ENCODE measurements at regions not wholly inside any gene's neighbourhood (a gene's known extent, or its start where the extent isn't known, plus 50 kb on each side); places are given as distances from the start of the nearest gene placed in this dataset.

DNA sequence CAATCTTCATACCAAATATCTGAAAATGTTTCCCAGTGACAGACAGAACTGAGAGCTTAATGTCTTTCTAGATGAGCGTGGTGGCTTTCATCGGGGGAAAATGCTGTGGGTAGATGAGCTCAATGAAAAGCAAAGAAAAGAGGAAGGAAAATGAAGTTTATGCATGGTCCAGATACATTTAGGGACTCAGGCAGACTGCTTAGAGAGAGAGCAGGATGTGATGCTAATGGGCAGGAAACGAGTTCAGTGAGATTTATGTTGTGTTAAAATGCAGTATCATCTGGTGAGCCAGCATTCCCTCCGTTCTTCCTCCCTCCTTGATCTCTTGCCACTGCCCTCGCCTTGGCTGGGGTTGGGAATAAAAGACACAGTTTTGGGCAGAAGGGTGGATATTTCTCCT is 229.2 kb downstream of the GBA3 start:
- H3K9me3 ChIP-seq: no peaks in the 10 kb centered on the region
- DNase-seq: no peak

GRCh38 chr4:22911285-22911684 is 218.5 kb downstream of the GBA3 start:
- Histone ChIP-seq H3K36me3 (no peaks in the 10 kb centered on the region), H3K9me3 (no peaks in the 10 kb centered on the region), H3K27me3 (no peaks in the 10 kb centered on the region), H3K4me3 (no peak overlapping the region)
- no peak for DNase-seq

More for the DNA sequence above, 229.2 kb downstream of the GBA3 start:
- no peaks in the 10 kb centered on the region for H3K27me3 ChIP-seq
- H3K36me3 ChIP-seq: no peaks in the 10 kb centered on the region
- H3K4me3 ChIP-seq: no peak overlapping the region

DNA sequence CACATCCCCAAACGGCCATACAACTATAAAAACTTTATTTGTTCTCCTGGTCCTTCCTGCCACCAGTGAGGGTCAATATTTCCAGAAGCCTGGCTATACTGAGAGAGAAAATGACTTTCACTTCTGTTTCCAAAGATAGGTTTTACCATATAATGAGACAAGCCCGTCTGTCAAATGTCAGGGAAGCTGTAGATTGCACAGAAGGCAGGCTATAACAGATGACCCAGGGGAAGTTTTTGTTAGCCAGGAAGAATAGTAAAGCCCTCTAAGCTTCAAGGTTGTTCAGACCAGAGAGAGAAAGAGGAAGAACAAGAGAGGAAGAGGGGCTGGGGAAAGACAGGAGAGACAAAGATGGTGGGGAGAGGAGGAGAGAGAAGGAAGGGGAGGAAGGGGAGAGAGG is 217.5 kb downstream of the GBA3 start:
- H3K27me3 ChIP-seq: no peaks in the 10 kb centered on the region
- no peaks in the 10 kb centered on the region for H3K36me3 ChIP-seq
- H3K4me3 ChIP-seq: no peak overlapping the region
- DNase-seq: no peak
- H3K9me3 ChIP-seq: no peaks in the 10 kb centered on the region

DNA sequence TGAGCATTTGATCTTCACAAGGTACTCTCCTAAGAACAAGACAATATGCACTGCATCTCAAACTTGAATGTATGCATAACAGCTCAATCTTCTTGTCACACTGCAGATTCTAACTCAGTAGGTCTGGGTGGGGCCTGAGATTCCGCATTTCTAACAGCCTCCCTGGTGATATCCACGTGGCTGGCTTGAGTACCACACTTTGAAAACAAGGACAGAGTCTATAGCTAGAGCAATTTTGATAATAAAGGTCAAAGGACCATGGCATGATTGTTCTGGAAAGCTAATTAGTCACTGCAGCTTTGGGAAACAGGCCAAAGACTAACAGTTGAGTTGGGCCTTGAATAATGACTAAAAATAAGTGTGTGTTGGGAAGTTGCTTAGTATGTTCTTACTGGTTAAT is 213.3 kb downstream of the GBA3 start:
- Histone ChIP-seq H3K36me3 (no peaks in the 10 kb centered on the region), H3K9me3 (no peaks in the 10 kb centered on the region)
- no peak for DNase-seq

GRCh38 chr4:22903913-22904312 is 211.2 kb downstream of the GBA3 start:
- Histone ChIP-seq H3K36me3 (no peaks in the 10 kb centered on the region), H3K9me3 (no peaks in the 10 kb centered on the region), H3K27me3 (no peaks in the 10 kb centered on the region), H3K4me3 (no peak overlapping the region)
- DNase-seq: no peak

More for the DNA sequence above, 213.3 kb downstream of the GBA3 start:
- Histone ChIP-seq H3K4me3 (no peak overlapping the region), H3K27me3 (no peaks in the 10 kb centered on the region)

DNA sequence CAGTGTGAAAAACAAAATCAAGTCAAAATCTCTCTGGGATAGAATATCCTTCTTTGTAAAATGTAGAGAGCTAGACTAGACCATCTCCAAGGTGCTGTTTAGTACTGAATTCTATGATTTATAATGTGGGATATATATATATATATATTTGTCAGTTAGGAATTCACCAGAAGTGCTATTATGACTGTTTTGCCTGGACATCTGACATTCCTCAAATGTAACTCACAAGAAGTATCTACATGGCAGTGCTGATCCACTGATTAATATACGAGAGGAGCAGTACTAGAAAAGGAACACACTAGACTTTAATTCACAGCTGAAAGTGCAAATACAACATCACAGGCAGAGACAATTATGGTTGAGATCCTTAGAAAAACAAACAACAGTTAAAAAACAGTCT is 208.9 kb downstream of the GBA3 start:
- no peak overlapping the region for H3K4me3 ChIP-seq
- H3K36me3 ChIP-seq: no peaks in the 10 kb centered on the region
- no peaks in the 10 kb centered on the region for H3K9me3 ChIP-seq
- DNase-seq: no peak
- no peaks in the 10 kb centered on the region for H3K27me3 ChIP-seq

DNA sequence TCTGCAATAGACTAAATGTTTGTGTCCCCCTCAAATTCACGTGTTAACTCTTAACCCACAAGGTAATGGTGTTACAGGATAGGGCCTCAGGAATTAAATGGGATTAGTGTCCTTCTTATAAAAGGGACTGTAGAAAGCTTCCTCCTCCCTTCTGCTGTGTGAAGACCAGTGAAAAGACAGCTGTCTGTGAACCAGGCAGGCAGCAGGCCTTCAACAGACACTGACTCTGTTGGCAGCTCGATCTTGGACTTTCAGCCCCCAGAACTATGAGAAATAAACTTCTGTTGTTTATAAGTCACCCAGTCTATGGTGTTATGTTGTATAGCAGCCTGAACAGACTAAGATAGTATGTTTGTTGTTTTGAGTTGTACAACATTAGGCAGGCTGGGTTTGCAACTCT is 208.1 kb downstream of the GBA3 start:
- no peak overlapping the region for H3K4me3 ChIP-seq
- no peaks in the 10 kb centered on the region for H3K9me3 ChIP-seq
- no peak for DNase-seq
- H3K36me3 ChIP-seq: no peaks in the 10 kb centered on the region
- no peaks in the 10 kb centered on the region for H3K27me3 ChIP-seq

- DNase-seq: no peak
- H3K4me3 ChIP-seq: no peak overlapping the region
- H3K36me3 ChIP-seq: no peaks in the 10 kb centered on the region
- H3K9me3 ChIP-seq: no peaks in the 10 kb centered on the region
- no peaks in the 10 kb centered on the region for H3K27me3 ChIP-seq
Measured at GRCh38 chr4:22897520-22898108, 204.9 kb downstream of the GBA3 start.

DNA sequence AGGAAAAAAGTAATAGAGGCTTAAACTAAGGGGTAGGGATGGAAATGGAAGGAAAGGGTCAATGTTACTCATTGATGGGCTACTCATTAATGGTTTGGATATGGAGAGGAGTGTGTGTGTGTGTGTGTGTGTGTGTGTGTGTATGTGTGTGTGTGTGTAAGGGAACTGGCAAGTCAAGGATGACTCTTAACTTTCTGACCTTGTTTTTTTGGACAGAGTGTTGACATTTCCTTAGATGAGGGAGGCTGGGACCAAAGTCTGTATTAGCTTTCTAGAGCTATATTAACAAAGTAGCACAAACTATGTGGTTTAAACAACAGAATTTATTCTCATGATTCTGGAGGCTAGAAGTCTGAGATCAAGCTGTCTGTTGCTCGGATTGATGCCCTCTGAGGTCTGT is 202.7 kb downstream of the GBA3 start:
- Histone ChIP-seq H3K4me3 (no peak overlapping the region), H3K9me3 (no peaks in the 10 kb centered on the region), H3K27me3 (no peaks in the 10 kb centered on the region), H3K36me3 (no peaks in the 10 kb centered on the region)
- DNase-seq: no peak

- no peak overlapping the region for H3K4me3 ChIP-seq
- H3K27me3 ChIP-seq: no peaks in the 10 kb centered on the region
- H3K9me3 ChIP-seq: no peaks in the 10 kb centered on the region
- DNase-seq: no peak
- H3K36me3 ChIP-seq: no peaks in the 10 kb centered on the region
Measured at GRCh38 chr4:22884157-22884556, 191.4 kb downstream of the GBA3 start.

GRCh38 chr4:22881411-22881810 is 188.7 kb downstream of the GBA3 start:
- Histone ChIP-seq H3K9me3 (no peaks in the 10 kb centered on the region), H3K36me3 (no peaks in the 10 kb centered on the region), H3K27me3 (no peaks in the 10 kb centered on the region), H3K4me3 (no peak overlapping the region)
- DNase-seq: no peak

GRCh38 chr4:22877486-22878052 is 184.8 kb downstream of the GBA3 start:
- Histone ChIP-seq H3K4me3 (no peak overlapping the region), H3K27me3 (no peaks in the 10 kb centered on the region), H3K36me3 (no peaks in the 10 kb centered on the region)

GRCh38 chr4:22876270-22876669 is 183.5 kb downstream of the GBA3 start:
- Histone ChIP-seq H3K27me3 (no peaks in the 10 kb centered on the region), H3K9me3 (no peaks in the 10 kb centered on the region), H3K36me3 (no peaks in the 10 kb centered on the region), H3K4me3 (no peak overlapping the region)
- no peak for DNase-seq

More at GRCh38 chr4:22877486-22878052, 184.8 kb downstream of the GBA3 start:
- DNase-seq: no peak
- no peaks in the 10 kb centered on the region for H3K9me3 ChIP-seq

DNA sequence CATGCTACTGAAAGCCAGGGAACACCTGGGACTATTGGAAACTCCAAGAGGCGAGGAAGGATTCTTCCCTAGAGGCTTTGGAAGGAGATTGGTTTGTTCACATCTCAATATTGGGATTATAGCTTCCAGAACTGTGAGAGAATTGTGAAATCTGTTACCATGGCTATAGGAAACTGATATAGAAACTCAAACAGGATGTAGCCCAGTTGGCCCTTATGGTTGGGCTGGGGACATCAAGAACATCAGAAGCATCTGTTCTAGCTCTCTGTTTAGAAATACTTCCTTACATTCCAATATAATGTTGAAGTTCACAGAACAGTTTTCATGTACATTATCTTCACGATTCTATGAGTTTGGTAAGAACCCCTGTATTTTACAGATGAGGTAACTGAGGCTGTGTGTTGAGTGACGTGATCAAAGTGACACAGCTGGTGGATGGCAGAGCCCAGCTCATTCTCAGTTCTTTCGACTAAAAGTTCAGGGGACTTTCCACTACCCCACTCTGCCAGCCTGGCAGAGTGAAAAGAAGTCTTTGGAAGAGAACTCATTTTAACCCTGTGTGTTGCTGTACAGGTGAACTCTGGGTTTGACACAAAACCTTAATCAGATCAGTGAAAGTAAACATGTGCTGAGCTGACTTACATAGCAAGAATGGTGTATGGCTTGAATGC is 183.0 kb downstream of the GBA3 start:
- H3K4me3 ChIP-seq: no peak overlapping the region
- no peaks in the 10 kb centered on the region for H3K9me3 ChIP-seq
- no peaks in the 10 kb centered on the region for H3K27me3 ChIP-seq
- no peaks in the 10 kb centered on the region for H3K36me3 ChIP-seq
- DNase-seq: no peak

GRCh38 chr4:22874334-22874912 is 181.7 kb downstream of the GBA3 start:
- no peaks in the 10 kb centered on the region for H3K27me3 ChIP-seq
- H3K4me3 ChIP-seq: no peak overlapping the region
- H3K36me3 ChIP-seq: no peaks in the 10 kb centered on the region
- DNase-seq: no peak
- H3K9me3 ChIP-seq: no peaks in the 10 kb centered on the region

- no peak for DNase-seq
Measured at GRCh38 chr4:22873899-22874298, 181.2 kb downstream of the GBA3 start.

DNA sequence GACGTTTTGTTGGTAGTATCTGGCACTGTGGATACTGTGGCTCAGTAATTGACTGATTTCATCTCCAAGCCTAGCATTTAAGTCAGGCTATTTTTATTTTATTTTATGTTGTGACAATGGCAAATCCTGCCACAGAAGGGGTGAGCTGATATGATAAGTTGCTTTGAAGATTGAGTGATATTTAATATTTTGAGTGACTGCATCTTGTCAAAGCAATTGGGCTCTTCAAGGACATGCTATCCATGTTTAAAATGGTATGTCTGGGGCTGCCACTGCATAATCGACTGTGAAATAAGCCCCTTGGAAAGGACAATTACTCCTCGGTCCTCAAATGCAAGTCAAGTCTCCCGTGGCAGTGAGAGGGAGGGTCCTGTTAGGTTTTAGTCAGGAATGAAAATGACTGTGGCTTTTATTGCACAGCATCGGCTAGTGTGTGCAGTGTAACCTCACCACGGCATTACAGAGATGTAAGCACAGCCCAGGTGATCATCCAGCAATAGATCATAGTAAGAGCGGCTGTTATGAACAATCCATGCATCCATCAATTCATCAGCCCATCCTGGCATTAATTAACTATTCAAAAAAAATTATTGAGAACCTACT is 178.2 kb downstream of the GBA3 start:
- Histone ChIP-seq H3K27me3 (no peaks in the 10 kb centered on the region), H3K36me3 (no peaks in the 10 kb centered on the region), H3K4me3 (no peak overlapping the region), H3K9me3 (no peaks in the 10 kb centered on the region)
- no peak for DNase-seq

More at GRCh38 chr4:22873899-22874298, 181.2 kb downstream of the GBA3 start:
- Histone ChIP-seq H3K36me3 (no peaks in the 10 kb centered on the region), H3K9me3 (no peaks in the 10 kb centered on the region), H3K4me3 (no peak overlapping the region), H3K27me3 (no peaks in the 10 kb centered on the region)

Data from MG63 (cell line).